HG03196 (cell line): ENCODE measurements at regions not wholly inside any gene's neighbourhood (a gene's known extent, or its start where the extent isn't known, plus 50 kb on each side); places are given as distances from the start of the nearest gene placed in this dataset.
"Not testable (repeated sequence)": the region's sequence is repeated elsewhere in the genome, so short reads cannot be mapped to it uniquely, and the experiment has no call there.

Experiments used
- ATAC-seq: cut with Tn5 transposase; IDR thresholded peaks from one replicate; pipeline ENCODE4 v1.9.1; 2021; ENCODE audit not compliant: unreplicated experiment

- no peak for ATAC-seq
These were observed 52.0 kb upstream of the CPM start for GRCh38 chr12:68984796-68985573.

GRCh38 chr12:68997526-68997925 lies 64.6 kb upstream of the CPM start:
- ATAC-seq = not testable (repeated sequence)

- ATAC-seq = no peak
These were observed 65.1 kb upstream of the CPM start for GRCh38 chr12:68998041-68998440.

- ATAC-seq = no peak
These were observed 67.1 kb upstream of the CPM start for GRCh38 chr12:69000074-69000473.

GRCh38 chr12:69000540-69001243 lies 67.7 kb upstream of the CPM start:
- ATAC-seq = no peak

- no peak for ATAC-seq
These were observed 68.3 kb upstream of the CPM start for GRCh38 chr12:69001251-69001650.

- no peak for ATAC-seq
These were observed 70.0 kb upstream of the CPM start for GRCh38 chr12:69002969-69003368.

GRCh38 chr12:69003991-69004390 lies 71.0 kb upstream of the CPM start:
- ATAC-seq = no peak

GRCh38 chr12:69007101-69007854 lies 74.3 kb upstream of the CPM start:
- ATAC-seq = no peak

- no peak for ATAC-seq
These were observed 74.9 kb upstream of the CPM start for GRCh38 chr12:69007855-69008351.

GRCh38 chr12:69008520-69008919 lies 75.5 kb upstream of the CPM start:
- no peak for ATAC-seq

- no peak for ATAC-seq
These were observed 81.1 kb upstream of the CPM start for GRCh38 chr12:69014047-69014446.

- ATAC-seq = no peak
These were observed 82.0 kb upstream of the CPM start for GRCh38 chr12:69015017-69015416.

- no peak for ATAC-seq
These were observed 82.9 kb upstream of the CPM start for GRCh38 chr12:69015831-69016230.

GRCh38 chr12:69019082-69019481 lies 86.1 kb upstream of the CPM start:
- ATAC-seq = no peak

GRCh38 chr12:69019910-69020309 lies 86.9 kb upstream of the CPM start:
- no peak for ATAC-seq

GRCh38 chr12:69022674-69023073 lies 89.7 kb upstream of the CPM start:
- no peak for ATAC-seq

GRCh38 chr12:69023840-69024239 lies 90.9 kb upstream of the CPM start:
- no peak for ATAC-seq

GRCh38 chr12:69024413-69024812 lies 91.4 kb upstream of the CPM start:
- no peak for ATAC-seq

GRCh38 chr12:69024907-69025306 lies 91.9 kb upstream of the CPM start:
- ATAC-seq = no peak

- ATAC-seq = no peak
These were observed 93.4 kb upstream of the CPM start for GRCh38 chr12:69026336-69026735.
